GM12878 (cell line): ENCODE measurements at regions not wholly inside any gene's neighbourhood (a gene's known extent, or its start where the extent isn't known, plus 50 kb on each side); places are given as distances from the start of the nearest gene placed in this dataset. TPM values are rescaled to one million over a fixed set of nuclear protein-coding genes. Genes with fewer than 3 reads are reported as not detected.
"Not testable (repeated sequence)": the region's sequence is repeated elsewhere in the genome, so short reads cannot be mapped to it uniquely, and the experiment has no call there.

Experiments used
- ATAC-seq: fragments of 200-7000 bp; cut with Tn5 transposase; 3 replicates; pipeline ENCODE4 v1.9.1; 2020; ENCODE audit warnings: mild to moderate bottlenecking, moderate library complexity
- BruUV-seq: library from RNA; stranded (reverse); fragments of 400-500 nt; replicated peaks from 2 replicates; lab custom pipeline; 2021; lab: Mats Ljungman, UMichigan
- CTCF ChIA-PET: fragments of 300-600 bp; sonication (Branson Sonifier 250); formaldehyde crosslinking; extraction: SDS; loops from one replicate; lab custom pipeline; 2021; ENCODE audit warnings: inconsistent platforms; lab: Yijun Ruan, JAX
- POLR2A ChIA-PET: fragments of 350-600 bp; formaldehyde crosslinking; extraction: SDS; loops from one replicate; lab custom pipeline; 2021; ENCODE audit warnings: inconsistent platforms; lab: Charles Lee
- RAD21 ChIA-PET: fragments of 300-600 bp; sonication (Branson Sonifier 250); formaldehyde crosslinking; loops from one replicate; lab custom pipeline; 2023; ENCODE audit warnings: antibody characterized with exemption; ENCODE audit not compliant: unreplicated experiment; lab: Charles Lee
- SMC1A ChIA-PET: fragments of 300-600 bp; sonication (Branson Sonifier 250); formaldehyde crosslinking; loops from one replicate; lab custom pipeline; 2023; ENCODE audit not compliant: unreplicated experiment, uncharacterized antibody; lab: Charles Lee
- DNase-seq: peaks from one replicate; pipeline ENCODE4 v3.0.0-alpha.2; 2011; ENCODE audit warnings: low read depth, low spot score
- FAIRE-seq: peaks from 3 replicates; lab custom pipeline; 2011; peaks lifted over from hg19 to GRCh38; lab: Jason Lieb, UNC
- H2AFZ ChIP-seq: 2 replicates; pipeline ENCODE4 v1.6.0; 2011; ENCODE audit warnings: low read depth, low read length, control low read depth; ENCODE audit not compliant: control insufficient read depth
- H3K27ac ChIP-seq: 2 replicates; pipeline ENCODE4 v1.5.1; 2011; ENCODE audit warnings: control low read depth; ENCODE audit not compliant: control insufficient read depth, insufficient read depth
- H3K27me3 ChIP-seq, 2 experiments: replicated peaks in 1 of 2; 2 replicates each; pipeline versions ENCODE4 v1.6.0 to v1.6.1; 2011; ENCODE audit warnings: low read length in 1 of 2; ENCODE audit not compliant: control insufficient read depth in 2 of 2, insufficient read depth in 2 of 2
- H3K36me3 ChIP-seq, 2 experiments: 2 replicates each; pipeline ENCODE4 v1.5.1; 2011; ENCODE audit warnings: low read length in 1 of 2; ENCODE audit not compliant: control insufficient read depth in 2 of 2, insufficient read depth in 2 of 2
- H3K4me1 ChIP-seq: 2 replicates; pipeline ENCODE4 v1.6.1; 2011; ENCODE audit warnings: mild to moderate bottlenecking, low read length, moderate library complexity, mixed read lengths; ENCODE audit not compliant: control insufficient read depth, insufficient read depth
- H3K4me2 ChIP-seq: 2 replicates; pipeline ENCODE4 v1.6.0; 2011; ENCODE audit warnings: control low read depth; ENCODE audit not compliant: control insufficient read depth, insufficient read depth
- H3K4me3 ChIP-seq: fragments of 200-600 bp; sonication (generic); 2 replicates; pipeline ENCODE4 v1.5.1; 2016
- H3K79me2 ChIP-seq: 2 replicates; pipeline ENCODE4 v1.6.0; 2011; ENCODE audit warnings: low read length; ENCODE audit not compliant: control insufficient read depth, insufficient read depth
- H3K9ac ChIP-seq: 2 replicates; pipeline ENCODE4 v1.8.0; 2011; ENCODE audit warnings: low read length, control low read depth, mixed read lengths; ENCODE audit not compliant: control insufficient read depth, insufficient read depth
- H3K9me3 ChIP-seq: replicated peaks from 3 replicates; pipeline ENCODE4 v1.5.1; 2011; ENCODE audit warnings: mild to moderate bottlenecking, low read length; ENCODE audit not compliant: control insufficient read depth, insufficient read depth
- H4K20me1 ChIP-seq: 2 replicates; pipeline ENCODE4 v1.6.0; 2011; ENCODE audit not compliant: control insufficient read depth, insufficient read depth
- CTCF ChIP-seq, 3 experiments: IDR thresholded peaks in 2 of 3; conservative IDR thresholded peaks in 1 of 3; 2 replicates each; pipeline ENCODE4 v1.5.1; 2011; ENCODE audit warnings: low read depth in 3 of 3, low read length in 3 of 3, mild to moderate bottlenecking in 3 of 3, control low read depth in 2 of 3, moderate library complexity in 2 of 3, inconsistent platforms in 1 of 3, mixed read lengths in 1 of 3; ENCODE audit not compliant: control insufficient read depth in 2 of 3, insufficient read depth in 1 of 3; ENCODE audit errors: extremely low read depth in 1 of 3
- WGBS: methylation state at CpG from one replicate; pipeline ENCODE4 v1.1.6; 2016; ENCODE audit warnings: low lambda C conversion rate; ENCODE audit not compliant: insufficient replicate concordance, insufficient coverage; ENCODE audit errors: missing lambda C conversion rate; 5-methylcytosine and 5-hydroxymethylcytosine counted together
- in situ Hi-C: fragments of 300-500 bp; cut with MboI; formaldehyde crosslinking; loops from 9 replicates; pipeline ENCODE4 v1.14.3; 2018; ENCODE audit warnings: mixed read lengths
- intact Hi-C: fragments of 100-400 bp; cut with micrococcal nuclease; formaldehyde crosslinking; loops from one replicate; pipeline ENCODE4 v1.14.2; 2022; ENCODE audit not compliant: unreplicated experiment
- small RNA-seq: library from RNA; depleted of rRNA; stranded (forward); fragments of <200 nt; gene quantifications from one replicate; pipeline ENCODE3, GENCODE V24; 2014

- H3K9ac ChIP-seq, H3K36me3 ChIP-seq, DNase-seq, H3K79me2 ChIP-seq, BruUV-seq, H3K27me3 ChIP-seq, H3K9me3 ChIP-seq, RAD21 ChIA-PET, H3K27ac ChIP-seq, FAIRE-seq, H3K4me1 ChIP-seq, POLR2A ChIA-PET, in situ Hi-C loops, SMC1A ChIA-PET, H2AFZ ChIP-seq, intact Hi-C loops, H3K4me3 ChIP-seq, H3K4me2 ChIP-seq, H4K20me1 ChIP-seq: not testable (repeated sequence)
- TF ChIP-seq CTCF (IDR thresholded peaks at IDR 0.05 in 2 of 3, conservative IDR thresholded peaks at IDR 0.05 in 1 of 3; ENCODE audit: control insufficient read depth in 2 of 3, extremely low read depth in 1 of 3, insufficient read depth in 1 of 3, low read depth in 3 of 3, low read length in 3 of 3): 0 out of 6 replicates have a peak, but pooled peaks of 1 of the 3 experiments have one; percentile 6
- ATAC-seq: peak; percentile 59; the same call in 2 of the 3 replicates
- CTCF ChIA-PET: interaction anchor here (1.1 kb wide), 1 partner anchor 141 kb away, joined by 4 read pairs; no protein-coding TSS in a partner anchor
- 39% methylated on average over 4 of the region's 6 CpGs for WGBS
These were observed 54.5 kb upstream of the UXS1 start for GRCh38 chr2:106248548-106249151.

Small RNA genes lying in the stretch of these regions (small RNA-seq; reads per million reads assigned to genes)
- not detected for gene AC114755.3
